ENCODE measurements at regions not wholly inside any gene's neighbourhood (a gene's known extent, or its start where the extent isn't known, plus 50 kb on each side); places are given as distances from the start of the nearest gene placed in this dataset.

DNA sequence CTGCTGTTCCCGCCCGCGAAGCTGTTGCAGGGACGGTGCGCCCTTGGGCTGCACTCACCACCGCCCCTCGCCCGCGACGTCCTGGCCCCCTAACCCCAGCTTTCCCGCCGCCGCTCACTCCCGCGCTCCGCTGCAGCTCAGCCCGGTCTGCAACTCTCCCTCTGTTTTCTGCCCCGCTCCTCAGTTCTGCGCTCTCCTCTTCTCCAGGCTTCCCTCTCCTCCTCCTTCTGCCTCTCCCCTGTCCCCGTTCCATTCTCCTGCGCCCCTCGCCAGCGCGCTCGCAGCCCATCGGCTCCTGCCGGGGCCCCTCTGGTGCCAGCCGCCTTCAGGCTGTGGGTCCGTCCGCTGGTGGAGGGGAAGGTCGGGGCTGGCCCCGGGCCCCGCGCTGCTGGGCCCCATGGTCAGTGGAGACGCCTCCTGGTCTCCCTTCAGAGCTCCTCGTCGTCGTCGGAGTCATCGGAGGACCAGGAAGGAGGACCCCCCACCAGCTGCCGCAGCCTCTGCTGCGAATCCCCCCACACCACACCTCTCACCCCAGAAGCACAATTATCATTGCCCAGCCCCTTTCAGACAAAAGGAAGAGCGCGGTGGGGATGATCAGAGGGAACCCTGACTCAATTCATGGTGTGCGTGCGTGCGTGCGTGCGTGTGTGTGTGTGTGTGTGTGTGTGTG is 223.2 kb upstream of the FOXF1 start:
- no peak for DNase-seq

DNA sequence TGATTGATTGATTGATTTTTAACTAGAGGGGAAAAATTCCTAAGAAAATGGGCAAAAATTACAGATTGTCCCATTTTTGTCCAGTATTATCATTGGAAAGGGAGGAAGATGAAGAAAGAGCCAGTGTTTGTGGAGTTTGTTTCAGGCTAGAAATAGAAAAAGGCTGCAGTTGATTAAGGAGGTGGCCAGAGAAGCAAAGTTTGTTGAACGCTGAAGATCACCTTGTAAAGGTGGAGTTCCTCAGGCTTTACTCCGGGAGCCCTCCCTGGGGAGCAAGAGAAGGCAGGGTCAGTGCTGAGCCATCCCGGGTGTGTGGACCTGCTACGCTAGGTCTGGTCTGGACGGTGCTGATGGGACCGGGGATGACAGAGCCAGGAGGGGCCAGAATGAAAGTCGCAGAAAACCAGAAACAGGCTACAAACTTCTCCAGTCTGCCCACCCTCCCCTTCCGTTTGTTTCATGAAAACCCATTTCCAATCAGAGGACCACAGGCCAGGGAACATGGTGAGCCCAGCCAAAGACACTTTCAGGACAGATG is 222.6 kb upstream of the FOXF1 start:
- no peak for DNase-seq

DNA sequence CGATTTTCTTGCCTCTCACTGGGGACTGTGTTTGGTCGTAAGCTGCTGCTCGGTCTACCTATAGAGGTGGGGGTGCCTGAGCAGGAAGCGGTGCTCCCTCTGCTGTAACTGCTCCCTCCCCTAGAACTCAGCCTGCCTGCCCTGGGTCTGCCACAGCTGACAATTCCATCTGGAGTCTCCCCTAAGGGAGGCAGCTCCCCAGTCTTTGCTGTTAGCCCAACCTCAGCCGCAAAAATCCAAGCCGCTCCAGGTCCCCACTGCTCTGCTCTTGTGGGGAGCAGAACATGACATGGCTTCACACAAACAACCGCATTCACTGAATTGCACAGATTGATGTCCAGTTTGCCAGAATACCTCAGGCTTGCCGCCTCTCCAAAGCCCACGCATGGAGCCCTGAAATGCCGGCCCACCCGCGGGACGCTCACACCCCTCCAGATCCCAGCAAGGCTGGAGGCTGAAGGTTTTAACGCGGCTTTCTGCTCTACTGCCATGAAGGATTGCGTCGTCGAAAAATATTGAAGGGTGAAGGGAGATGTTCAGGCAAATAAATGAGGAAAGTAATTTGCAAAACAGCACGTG is 221.5 kb upstream of the FOXF1 start:
- DNase-seq, result no peak

GRCh38 chr16:86289304-86289703 is 221.0 kb upstream of the FOXF1 start:
- DNase-seq, result no peak

DNA sequence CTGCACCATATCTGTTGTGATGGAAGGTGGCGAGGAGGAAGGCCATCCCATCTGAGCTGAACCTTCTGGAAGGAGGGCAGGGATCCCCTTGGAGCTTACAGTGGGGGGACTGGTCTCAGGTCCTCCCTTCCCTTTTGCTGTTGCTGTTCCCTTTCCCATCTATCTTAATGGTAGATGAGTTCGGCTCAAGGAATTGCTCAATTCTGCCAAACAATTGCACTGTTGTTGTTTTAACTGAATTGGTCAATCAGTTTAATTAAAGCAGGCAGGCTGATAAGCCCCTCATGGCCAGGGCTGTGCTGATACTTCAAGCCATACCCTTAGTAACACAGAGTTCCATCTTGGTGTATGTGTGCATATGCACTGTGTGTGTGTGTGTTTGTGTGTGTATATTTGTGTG is 220.4 kb upstream of the FOXF1 start:
- DNase-seq, result no peak

DNA sequence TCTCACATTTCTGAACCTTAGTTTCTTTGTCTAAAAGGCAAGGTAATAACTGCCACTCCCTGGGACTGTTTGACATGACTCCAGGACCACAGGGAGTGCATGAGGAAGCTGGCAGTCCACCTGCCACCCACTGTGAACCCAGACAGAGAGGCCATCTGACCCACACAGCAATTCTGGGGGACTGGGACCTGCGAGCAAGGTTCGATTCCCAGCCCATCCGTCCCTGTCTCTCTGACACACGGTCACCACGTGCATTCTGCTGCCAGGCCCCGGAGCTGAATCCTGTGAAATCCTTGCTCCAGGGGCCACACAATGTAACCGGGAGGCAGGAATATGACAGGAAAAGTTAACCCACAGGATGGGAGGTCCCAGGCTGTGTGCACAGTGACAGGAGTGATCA is 218.8 kb upstream of the FOXF1 start:
- DNase-seq, result no peak

GRCh38 chr16:86292171-86292775 is 218.1 kb upstream of the FOXF1 start:
- no peak for DNase-seq

- no peak for DNase-seq
Measured at GRCh38 chr16:86292942-86293341, 217.4 kb upstream of the FOXF1 start.

GRCh38 chr16:86293906-86294305 is 216.4 kb upstream of the FOXF1 start:
- DNase-seq, result no peak

DNA sequence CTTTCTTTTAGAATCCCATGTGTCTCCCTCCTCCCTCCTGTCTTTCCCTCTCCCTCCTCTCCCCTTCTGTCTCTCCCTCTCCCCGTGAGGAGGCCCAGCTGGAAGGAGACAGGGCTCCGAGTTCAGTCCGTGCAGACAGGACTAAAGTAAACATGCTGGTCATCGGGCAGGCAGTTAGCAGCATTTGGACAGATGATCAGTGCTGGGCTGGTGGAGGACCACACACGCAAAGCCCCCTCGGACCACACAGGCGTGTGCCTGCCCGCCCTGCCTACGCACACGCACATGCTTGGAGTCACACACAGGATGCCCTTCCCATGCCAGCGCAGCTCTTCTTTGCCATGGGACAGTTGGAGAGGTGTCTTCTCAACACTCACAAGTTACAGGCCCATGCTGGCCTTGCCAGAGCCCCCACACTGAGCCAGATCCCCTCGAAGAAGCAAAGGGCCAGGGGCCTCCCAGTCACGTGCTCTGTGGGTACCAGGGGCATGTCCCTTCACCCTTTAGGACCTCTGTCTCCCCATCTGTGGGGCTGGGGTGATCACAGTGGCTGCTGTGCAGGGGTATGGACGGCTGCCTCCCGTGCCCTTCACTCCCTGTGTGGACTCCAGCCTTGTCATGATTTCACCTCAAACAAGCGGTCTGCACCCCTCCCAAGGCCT is 215.7 kb upstream of the FOXF1 start:
- no peak for DNase-seq

GRCh38 chr16:86296256-86296655 is 214.1 kb upstream of the FOXF1 start:
- DNase-seq, result no peak

- DNase-seq, result no peak
Measured at GRCh38 chr16:86297391-86297790, 212.9 kb upstream of the FOXF1 start.

- no peak for DNase-seq
Measured at GRCh38 chr16:86297866-86298757, 212.2 kb upstream of the FOXF1 start.

DNA sequence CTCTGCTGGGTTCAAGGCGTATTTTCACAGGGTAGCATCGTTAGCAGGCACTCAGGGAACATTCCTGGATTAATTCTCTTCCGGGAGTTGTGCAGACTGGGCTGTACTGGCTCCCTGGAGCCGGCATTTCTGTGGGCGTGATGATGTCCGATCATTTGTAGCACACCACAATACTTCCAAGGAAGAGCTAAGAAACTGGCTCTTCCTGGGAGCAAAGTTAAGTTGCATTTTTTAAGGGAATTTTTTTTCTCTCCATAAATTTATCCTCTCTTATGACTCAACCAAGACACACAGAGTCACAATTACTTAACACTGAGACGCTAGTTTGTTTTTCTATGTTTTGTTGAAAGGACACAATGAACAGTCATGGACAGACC is 211.6 kb upstream of the FOXF1 start:
- DNase-seq, result no peak

- no peak for DNase-seq
Measured at GRCh38 chr16:86299882-86300610, 210.3 kb upstream of the FOXF1 start.

GRCh38 chr16:86300746-86301481 is 209.4 kb upstream of the FOXF1 start:
- DNase-seq, result no peak

- DNase-seq, result no peak
Measured at GRCh38 chr16:86302421-86303109, 207.8 kb upstream of the FOXF1 start.

- DNase-seq, result no peak
Measured at GRCh38 chr16:86303787-86304678, 206.3 kb upstream of the FOXF1 start.

DNA sequence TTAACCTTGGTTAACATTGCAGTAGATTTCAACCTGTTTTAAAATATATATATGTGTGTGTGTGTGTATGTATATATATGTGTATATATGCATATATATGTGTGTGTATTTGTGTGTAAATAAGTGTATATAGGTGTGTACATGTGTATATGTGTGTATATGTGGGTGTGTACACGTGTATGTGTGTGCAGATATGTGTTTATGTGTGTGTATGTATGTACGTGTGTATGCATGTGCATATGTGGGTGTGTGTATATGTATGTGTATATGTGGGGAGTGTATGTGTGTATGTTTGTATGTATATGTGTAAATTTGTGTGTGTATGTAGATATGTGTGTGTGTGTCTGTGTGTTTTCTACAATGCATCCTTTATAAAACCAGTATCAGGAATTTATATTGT is 205.5 kb upstream of the FOXF1 start:
- no peak for DNase-seq

- DNase-seq, result no peak
Measured at GRCh38 chr16:86305440-86305839, 204.9 kb upstream of the FOXF1 start.
